NOMO-1 (cell line): ENCODE measurements at regions not wholly inside any gene's neighbourhood (a gene's known extent, or its start where the extent isn't known, plus 50 kb on each side); places are given as distances from the start of the nearest gene placed in this dataset.

Experiments
- DNase-seq, 2 experiments: peaks; one replicate each; lab custom pipeline; 2025; ENCODE audit not compliant: unreplicated experiment in 2 of 2; lab: John Stamatoyannopoulos, UW

GRCh38 chr18:44598514-44598913, 82.2 kb upstream of the SETBP1 start:
- DNase-seq: no peak

GRCh38 chr18:44599412-44599811, 81.3 kb upstream of the SETBP1 start:
- DNase-seq: no peak

- DNase-seq: no peak
Measured at GRCh38 chr18:44601447-44601846, 79.2 kb upstream of the SETBP1 start.

- DNase-seq: no peak
Measured at GRCh38 chr18:44602380-44602779, 78.3 kb upstream of the SETBP1 start.

- DNase-seq: no peak
Measured at GRCh38 chr18:44602845-44603244, 77.8 kb upstream of the SETBP1 start.

- DNase-seq: no peak
Measured at GRCh38 chr18:44609181-44609941, 71.3 kb upstream of the SETBP1 start.

- no peak for DNase-seq
Measured at GRCh38 chr18:44620812-44621211, 59.9 kb upstream of the SETBP1 start.

GRCh38 chr18:44624052-44624451, 56.6 kb upstream of the SETBP1 start:
- DNase-seq: no peak

GRCh38 chr18:44625386-44625785, 55.3 kb upstream of the SETBP1 start:
- no peak for DNase-seq

- DNase-seq: no peak
Measured at GRCh38 chr18:44626236-44626635, 54.5 kb upstream of the SETBP1 start.

- no peak for DNase-seq
Measured at GRCh38 chr18:44626807-44627206, 53.9 kb upstream of the SETBP1 start.

- no peak for DNase-seq
Measured at GRCh38 chr18:44627280-44627679, 53.4 kb upstream of the SETBP1 start.

GRCh38 chr18:44629406-44629805, 51.3 kb upstream of the SETBP1 start:
- no peak for DNase-seq

- no peak for DNase-seq
Measured at GRCh38 chr18:44630118-44630517, 50.6 kb upstream of the SETBP1 start.
